Mucosa of descending colon (tissue), 3 donors: ENCODE measurements at regions not wholly inside any gene's neighbourhood (a gene's known extent, or its start where the extent isn't known, plus 50 kb on each side); places are given as distances from the start of the nearest gene placed in this dataset.
"Not testable (repeated sequence)": the region's sequence is repeated elsewhere in the genome, so short reads cannot be mapped to it uniquely, and the experiment has no call there.

Source experiments
- ATAC-seq: fragments of 200-7000 bp; cut with Tn5 transposase; one replicate; pipeline ENCODE4 v1.9.1; 2020; ENCODE audit warnings: mild to moderate bottlenecking, moderate library complexity
- DNase-seq, 3 donors: peaks; one replicate each; pipeline ENCODE4 v3.0.0-alpha.2; 2020
- H3K36me3 ChIP-seq: fragments of 200-600 bp; one replicate; pipeline ENCODE4 v1.8.0; 2021; ENCODE audit warnings: low read depth, mild to moderate bottlenecking
- H3K4me1 ChIP-seq: fragments of 200-600 bp; one replicate; pipeline ENCODE4 v1.8.0; 2021; ENCODE audit warnings: low read depth, mild to moderate bottlenecking
- H3K4me3 ChIP-seq: fragments of 200-600 bp; one replicate; pipeline ENCODE4 v1.8.0; 2021; ENCODE audit warnings: mild to moderate bottlenecking
- H3K9me3 ChIP-seq: fragments of 200-600 bp; one replicate; pipeline ENCODE4 v1.8.0; 2021; ENCODE audit warnings: mild to moderate bottlenecking
- CTCF ChIP-seq: fragments of 200-600 bp; IDR thresholded peaks from one replicate; pipeline ENCODE4 v1.8.0; 2022; ENCODE audit warnings: antibody characterized with exemption, mild to moderate bottlenecking
- intact Hi-C, 2 donors: fragments of 100-400 bp; cut with DNase I in 1 of 2; cut with micrococcal nuclease in 1 of 2; formaldehyde crosslinking; loops; one replicate each; pipeline versions ENCODE4 v1.11.0 to v1.11.1; 2022; cut with DNase I, micrococcal nuclease
- donor health status: DM: no; HTN: no; CAD: no; lungs with moderate emphysema.
- donor health status: DM: no; HTN: no; CAD: no.
- donor health status: DM: no; HTN: yes; CAD: no.

DNA sequence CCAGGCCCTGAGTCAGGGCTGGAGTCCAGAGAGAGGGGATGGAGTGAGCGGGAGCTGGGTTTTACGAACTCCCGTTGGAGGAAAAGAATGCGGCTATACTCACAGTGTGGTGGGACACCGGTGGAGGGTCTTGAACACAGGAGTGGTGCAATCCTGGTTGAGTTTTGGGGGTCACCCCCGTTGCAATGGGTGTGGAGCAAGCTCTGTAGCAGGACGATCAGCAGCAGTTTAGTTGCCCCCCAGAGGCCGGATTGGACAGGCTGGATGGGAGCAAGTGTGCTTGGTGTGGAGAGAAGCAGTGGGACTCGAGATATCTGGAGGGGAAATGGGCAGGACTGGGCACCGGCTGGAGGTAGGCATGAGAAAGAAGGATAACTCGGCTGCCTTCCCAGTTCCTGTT, 72.3 kb upstream of the TWIST2 start:
- no peak for DNase-seq
- Histone ChIP-seq H3K4me3 (no peak overlapping the region), H3K36me3 (no peaks in the 10 kb centered on the region), H3K4me1 (no peaks in the 10 kb centered on the region), H3K9me3 (no peaks in the 10 kb centered on the region)
- intact Hi-C loops, result no loop called here
- no peak for TF ChIP-seq CTCF
- ATAC-seq, result no peak

GRCh38 chr2:238776003-238776760, 71.7 kb upstream of the TWIST2 start:
- Histone ChIP-seq H3K4me3 (no peak overlapping the region), H3K36me3 (no peaks in the 10 kb centered on the region), H3K4me1 (no peaks in the 10 kb centered on the region), H3K9me3 (no peaks in the 10 kb centered on the region)
- ATAC-seq (no peak), DNase-seq (no peak)
- intact Hi-C loops, result no loop called here
- no peak for TF ChIP-seq CTCF

DNA sequence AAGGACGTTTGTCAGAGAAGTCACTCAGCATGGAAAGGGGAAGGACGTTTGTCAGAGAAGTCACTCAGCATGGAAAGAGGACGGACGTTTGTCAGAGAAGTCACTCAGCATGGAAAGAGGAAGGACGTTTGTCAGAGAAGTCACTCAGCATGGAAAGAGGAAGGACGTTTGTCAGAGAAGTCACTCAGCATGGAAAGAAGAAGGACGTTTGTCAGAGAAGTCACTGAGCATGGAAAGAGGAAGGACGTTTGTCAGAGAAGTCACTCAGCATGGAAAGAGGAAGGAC, 71.2 kb upstream of the TWIST2 start:
- DNase-seq, intact Hi-C loops, H3K9me3 ChIP-seq, ATAC-seq, H3K4me1 ChIP-seq, H3K4me3 ChIP-seq, H3K36me3 ChIP-seq: not testable (repeated sequence)

DNA sequence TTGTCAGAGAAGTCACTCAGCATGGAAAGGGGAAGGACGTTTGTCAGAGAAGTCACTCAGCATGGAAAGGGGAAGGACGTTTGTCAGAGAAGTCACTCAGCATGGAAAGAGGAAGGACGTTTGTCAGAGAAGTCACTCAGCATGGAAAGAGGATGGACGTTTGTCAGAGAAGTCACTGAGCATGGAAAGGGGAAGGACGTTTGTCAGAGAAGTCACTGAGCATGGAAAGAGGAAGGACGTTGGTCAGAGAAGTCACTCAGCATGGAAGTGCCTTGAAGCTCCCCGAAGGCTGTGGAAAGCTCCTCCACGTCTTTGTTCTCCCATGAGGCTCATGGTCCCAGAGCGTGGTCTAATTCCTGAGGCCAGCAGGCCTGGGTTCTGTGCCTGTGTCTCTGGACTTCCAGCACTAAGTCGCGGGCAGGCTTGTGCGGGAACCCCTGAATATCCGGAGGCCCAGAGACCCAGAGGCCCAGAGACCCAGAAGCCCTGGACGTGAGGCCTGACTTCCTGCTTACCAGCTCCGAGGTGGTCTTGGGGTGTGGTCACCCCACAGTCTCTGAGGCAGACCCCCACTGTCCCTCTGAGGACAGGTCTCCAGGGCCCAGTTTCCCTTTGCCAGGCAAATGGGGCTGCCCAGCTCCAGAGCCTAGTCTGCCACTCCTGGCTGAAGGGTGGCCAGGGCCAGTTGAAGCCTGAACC, 70.4 kb upstream of the TWIST2 start:
- no peaks in the 10 kb centered on the region for H3K36me3 ChIP-seq
- no peak for TF ChIP-seq CTCF
- H3K9me3 ChIP-seq, result no peaks in the 10 kb centered on the region
- intact Hi-C loops, result no loop called here
- ATAC-seq (no peak), DNase-seq (no peak)
- no peaks in the 10 kb centered on the region for H3K4me1 ChIP-seq
- no peak overlapping the region for H3K4me3 ChIP-seq

- TF ChIP-seq CTCF, result peak; percentile 75
- peak in 2 of 3 donors; percentile 65 to 66 for DNase-seq
- intact Hi-C loops, result loop anchor here in 1 of 2 donors (10.0 kb wide), 1 partner anchor 420 kb away; no protein-coding TSS in a partner anchor
- Histone ChIP-seq H3K4me1 (no peaks in the 10 kb centered on the region), H3K4me3 (no peak overlapping the region), H3K36me3 (no peaks in the 10 kb centered on the region), H3K9me3 (no peaks in the 10 kb centered on the region)
- peak; percentile 64 for ATAC-seq
Measured at GRCh38 chr2:238784671-238785527, 63.0 kb upstream of the TWIST2 start.

DNA sequence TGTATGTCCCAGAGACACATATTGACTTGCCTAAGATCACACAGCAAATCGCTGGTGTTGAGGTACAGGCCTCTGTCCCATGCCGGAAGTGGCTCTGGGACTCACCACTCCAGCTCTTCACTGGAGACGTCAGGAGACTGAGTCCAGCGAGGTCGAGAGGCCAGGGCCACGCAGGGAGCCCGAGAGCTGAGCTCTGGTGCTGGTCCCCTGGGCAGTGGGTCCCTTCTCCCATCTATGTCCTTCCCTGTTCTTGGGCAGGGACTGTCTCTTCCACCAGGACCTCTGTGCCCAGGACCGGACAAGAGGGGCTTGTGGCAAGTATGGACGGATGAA, 62.4 kb upstream of the TWIST2 start:
- ATAC-seq (no peak), DNase-seq (no peak)
- Histone ChIP-seq H3K4me1 (no peaks in the 10 kb centered on the region), H3K9me3 (no peaks in the 10 kb centered on the region), H3K4me3 (no peak overlapping the region), H3K36me3 (no peaks in the 10 kb centered on the region)
- intact Hi-C loops, result loop anchor here in 1 of 2 donors (10.0 kb wide), 1 partner anchor 421 kb away; no protein-coding TSS in a partner anchor
- TF ChIP-seq CTCF, result no peak
